Ishikawa (cell line): ENCODE measurements at regions not wholly inside any gene's neighbourhood (a gene's known extent, or its start where the extent isn't known, plus 50 kb on each side); places are given as distances from the start of the nearest gene placed in this dataset.

ENCODE experiments used
- CEBPB ChIP-seq: IDR thresholded peaks from 2 replicates; pipeline ENCODE4 v1.6.1; 2012
- CREB1 ChIP-seq: IDR thresholded peaks from 2 replicates; pipeline ENCODE4 v1.6.1; 2012; ENCODE audit warnings: low read depth
- EGR1 ChIP-seq: IDR thresholded peaks from 2 replicates; pipeline ENCODE4 v1.6.1; 2012
- EP300 ChIP-seq: IDR thresholded peaks from 2 replicates; pipeline ENCODE4 v1.6.1; 2012; ENCODE audit warnings: borderline replicate concordance
- FOXM1 ChIP-seq: IDR thresholded peaks from 2 replicates; pipeline ENCODE4 v1.6.1; 2012; ENCODE audit warnings: low read depth, borderline replicate concordance
- MAX ChIP-seq: IDR thresholded peaks from 2 replicates; pipeline ENCODE4 v1.6.1; 2012
- NFIC ChIP-seq: IDR thresholded peaks from 2 replicates; pipeline ENCODE4 v1.6.1; 2012
- RAD21 ChIP-seq: IDR thresholded peaks from 2 replicates; pipeline ENCODE4 v1.6.1; 2012; ENCODE audit warnings: low read depth
- REST ChIP-seq: IDR thresholded peaks from 2 replicates; pipeline ENCODE4 v1.6.1; 2012; ENCODE audit warnings: low read depth, mild to moderate bottlenecking
- TAF1 ChIP-seq: IDR thresholded peaks from 2 replicates; pipeline ENCODE4 v1.6.1; 2012; ENCODE audit warnings: low read depth, mild to moderate bottlenecking
- TCF12 ChIP-seq: IDR thresholded peaks from 2 replicates; pipeline ENCODE4 v1.6.1; 2012; ENCODE audit warnings: low read depth
- YY1 ChIP-seq: IDR thresholded peaks from 2 replicates; pipeline ENCODE4 v1.6.1; 2012; ENCODE audit warnings: low read depth
- ZBTB7A ChIP-seq: IDR thresholded peaks from 2 replicates; pipeline ENCODE4 v1.6.1; 2012; ENCODE audit warnings: low read depth
- TF ChIP-seq, protein P1 (sequence below): IDR thresholded peaks from 2 replicates; pipeline ENCODE4 v1.6.1; 2012

DNA sequence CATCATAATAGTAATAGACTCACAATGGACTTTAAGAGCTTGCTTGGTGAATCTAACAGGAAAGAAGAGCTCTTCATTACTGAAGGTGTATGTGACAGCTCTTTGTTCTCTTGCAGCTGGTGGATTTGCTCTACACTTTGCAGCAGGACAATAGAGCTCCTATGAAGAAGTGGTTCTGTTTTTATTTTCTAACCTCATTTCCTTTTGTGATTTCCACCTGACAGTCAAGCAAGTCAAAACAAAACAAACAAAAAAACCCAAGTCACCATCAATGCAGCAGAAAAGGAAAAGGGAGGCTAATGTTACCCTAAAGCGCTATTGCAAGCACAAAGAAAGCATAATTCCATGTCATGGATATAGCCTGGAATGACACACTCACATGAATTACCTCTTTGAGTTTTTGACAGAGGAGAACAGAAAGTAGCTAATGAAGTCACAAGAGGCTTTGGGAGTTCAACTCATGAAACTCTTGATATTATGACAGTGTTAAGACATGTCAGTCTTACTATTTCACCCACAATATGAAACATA is 1188.1 kb downstream of the EPHA7 start:
- TF ChIP-seq ZBTB7A, result no peak
- no peak for TF ChIP-seq EGR1
- TF ChIP-seq MAX, result no peak
- TF ChIP-seq EP300, result no peak
- TF ChIP-seq YY1, result no peak
- TF ChIP-seq, protein P1, sequence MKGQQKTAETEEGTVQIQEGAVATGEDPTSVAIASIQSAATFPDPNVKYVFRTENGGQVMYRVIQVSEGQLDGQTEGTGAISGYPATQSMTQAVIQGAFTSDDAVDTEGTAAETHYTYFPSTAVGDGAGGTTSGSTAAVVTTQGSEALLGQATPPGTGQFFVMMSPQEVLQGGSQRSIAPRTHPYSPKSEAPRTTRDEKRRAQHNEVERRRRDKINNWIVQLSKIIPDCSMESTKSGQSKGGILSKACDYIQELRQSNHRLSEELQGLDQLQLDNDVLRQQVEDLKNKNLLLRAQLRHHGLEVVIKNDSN, result no peak
- no peak for TF ChIP-seq TAF1
- no peak for TF ChIP-seq CEBPB
- TF ChIP-seq FOXM1, result no peak
- TF ChIP-seq CREB1, result no peak
- no peak for TF ChIP-seq REST
- no peak for TF ChIP-seq RAD21
- no peak for TF ChIP-seq TCF12
- no peak for TF ChIP-seq NFIC
